Aorta (tissue), 5 donors: ENCODE measurements at regions not wholly inside any gene's neighbourhood (a gene's known extent, or its start where the extent isn't known, plus 50 kb on each side); places are given as distances from the start of the nearest gene placed in this dataset.

Source experiments
- ATAC-seq: fragments of 200-7000 bp; cut with Tn5 transposase; one replicate; pipeline ENCODE4 v1.9.1; 2022; ENCODE audit warnings: moderate library complexity; ENCODE audit not compliant: low FRiP score
- DNase-seq, 2 donors: peaks; one replicate each; pipeline ENCODE4 v3.0.0-alpha.2; 2020
- H3K27ac ChIP-seq, 2 donors: one replicate each; pipeline ENCODE4 v1.5.1; 2013; ENCODE audit warnings: low read length in 2 of 2, mild to moderate bottlenecking in 2 of 2, moderate library complexity in 2 of 2, control low read depth in 1 of 2, inconsistent platforms in 1 of 2, low read depth in 1 of 2
- H3K27me3 ChIP-seq, 2 donors: one replicate each; pipeline ENCODE4 v1.6.1; 2013; ENCODE audit warnings: control low read depth in 1 of 2, low read length in 1 of 2, mild to moderate bottlenecking in 1 of 2, moderate library complexity in 1 of 2; ENCODE audit not compliant: insufficient read depth in 2 of 2, control insufficient read depth in 1 of 2
- H3K36me3 ChIP-seq, 2 donors: one replicate each; pipeline ENCODE4 v1.6.1; 2013; ENCODE audit warnings: control low read depth in 1 of 2, low read length in 1 of 2, mild to moderate bottlenecking in 1 of 2; ENCODE audit not compliant: insufficient read depth in 2 of 2, control insufficient read depth in 1 of 2
- H3K4me1 ChIP-seq, 2 donors: one replicate each; pipeline ENCODE4 v1.6.1; 2013; ENCODE audit warnings: low read length in 2 of 2, control low read depth in 1 of 2, mild to moderate bottlenecking in 1 of 2, moderate library complexity in 1 of 2; ENCODE audit not compliant: insufficient read depth in 2 of 2, control insufficient read depth in 1 of 2
- H3K4me3 ChIP-seq, 2 donors: one replicate each; pipeline ENCODE4 v1.5.1; 2013; ENCODE audit warnings: low read length in 2 of 2, control low read depth in 1 of 2, mild to moderate bottlenecking in 1 of 2
- H3K9me3 ChIP-seq: one replicate; pipeline ENCODE4 v1.6.1; 2013; ENCODE audit warnings: mild to moderate bottlenecking, low read length; ENCODE audit not compliant: control insufficient read depth
- WGBS, 2 donors: extraction: QIAGEN DNeasy Blood & Tissue Kit; methylation state at CpG; one replicate each; pipeline ENCODE4 v1.1.7; 2013; 5-methylcytosine and 5-hydroxymethylcytosine counted together
- intact Hi-C, 2 donors: fragments of 100-400 bp; cut with DNase I; formaldehyde crosslinking; loops; one replicate each; pipeline versions ENCODE4 v1.14.2 to v1.15.0; 2022
- donor health status: healthy with polysubstance abuse.
- donor health status: Bipolar disorder and iron deficiency.
- donor health status: DM: no; HTN: no; CAD: no.
- donor health status: DM: no; HTN: no; CAD: no.
- donor health status: DM: yes; HTN: yes; CAD: no.

DNA sequence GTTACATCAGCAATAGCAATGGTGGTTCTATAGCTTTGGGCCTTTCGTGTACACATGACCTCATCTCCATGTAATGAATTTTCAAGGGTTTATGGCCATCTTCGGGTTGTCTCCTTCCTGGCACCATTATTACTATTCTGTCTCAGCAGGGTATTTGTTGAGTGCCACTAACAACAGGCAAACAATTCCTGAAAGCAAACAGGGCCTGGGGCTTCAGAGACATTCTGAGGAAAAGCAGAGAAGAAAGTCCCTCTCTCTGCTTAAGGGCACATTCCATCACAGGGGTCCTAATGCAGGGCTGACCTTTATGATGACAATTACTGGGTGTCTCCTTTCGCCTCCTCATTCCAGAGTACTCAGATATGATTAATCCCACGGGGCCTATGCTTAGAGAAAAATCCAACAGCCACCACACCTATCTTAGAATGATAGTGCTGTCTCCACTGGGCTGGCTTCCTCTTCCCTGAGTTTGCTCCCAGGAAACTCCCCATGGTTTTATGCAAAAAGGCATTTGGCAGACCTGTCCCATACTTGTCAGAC, 540.2 kb upstream of the ZNF462 start:
- intact Hi-C loops: no loop called here
- WGBS, 2 donors: 53 to 60% methylated on average over 4 of the region's 4 CpGs
- no peaks in the 10 kb centered on the region for H3K9me3 ChIP-seq
- DNase-seq: no peak
- H3K27me3 ChIP-seq: no peaks in the 10 kb centered on the region
- ATAC-seq: no peak
- no peak overlapping the region for H3K27ac ChIP-seq
- no peaks in the 10 kb centered on the region for H3K36me3 ChIP-seq
- no peaks in the 10 kb centered on the region for H3K4me1 ChIP-seq
- H3K4me3 ChIP-seq: no peak overlapping the region

DNA sequence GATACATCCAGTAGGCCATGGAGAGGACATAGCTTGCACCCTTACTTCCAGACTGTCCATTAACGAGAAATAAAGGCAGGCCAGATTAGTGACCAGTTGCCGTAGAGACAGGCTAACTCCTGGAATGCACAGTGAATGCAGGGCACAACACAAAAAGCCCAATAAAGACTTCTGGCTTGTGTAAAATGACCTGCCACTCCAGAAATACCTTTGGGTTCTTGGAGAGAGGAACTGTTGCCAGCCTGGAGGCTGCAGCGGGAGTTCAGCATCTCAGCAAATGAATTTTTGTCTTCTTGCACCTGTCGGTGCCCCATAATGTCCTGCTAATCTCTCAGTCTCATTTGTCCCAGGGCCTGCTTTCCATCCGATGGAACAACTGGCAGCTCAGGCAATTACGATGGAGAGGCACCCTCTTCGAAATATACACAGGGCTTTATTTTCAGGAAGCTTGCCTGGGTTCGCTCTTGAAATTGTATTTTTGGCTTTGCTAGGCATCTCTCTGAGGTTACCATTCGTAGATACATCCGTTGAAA, 538.8 kb upstream of the ZNF462 start:
- intact Hi-C loops: no loop called here
- Histone ChIP-seq H3K27me3 (no peaks in the 10 kb centered on the region), H3K27ac (no peak overlapping the region), H3K4me3 (no peak overlapping the region), H3K9me3 (no peaks in the 10 kb centered on the region), H3K36me3 (no peaks in the 10 kb centered on the region), H3K4me1 (no peaks in the 10 kb centered on the region)
- WGBS, 2 donors: 50 to 53% methylated on average over 10 of the region's 10 CpGs
- ATAC-seq (no peak), DNase-seq (no peak)

DNA sequence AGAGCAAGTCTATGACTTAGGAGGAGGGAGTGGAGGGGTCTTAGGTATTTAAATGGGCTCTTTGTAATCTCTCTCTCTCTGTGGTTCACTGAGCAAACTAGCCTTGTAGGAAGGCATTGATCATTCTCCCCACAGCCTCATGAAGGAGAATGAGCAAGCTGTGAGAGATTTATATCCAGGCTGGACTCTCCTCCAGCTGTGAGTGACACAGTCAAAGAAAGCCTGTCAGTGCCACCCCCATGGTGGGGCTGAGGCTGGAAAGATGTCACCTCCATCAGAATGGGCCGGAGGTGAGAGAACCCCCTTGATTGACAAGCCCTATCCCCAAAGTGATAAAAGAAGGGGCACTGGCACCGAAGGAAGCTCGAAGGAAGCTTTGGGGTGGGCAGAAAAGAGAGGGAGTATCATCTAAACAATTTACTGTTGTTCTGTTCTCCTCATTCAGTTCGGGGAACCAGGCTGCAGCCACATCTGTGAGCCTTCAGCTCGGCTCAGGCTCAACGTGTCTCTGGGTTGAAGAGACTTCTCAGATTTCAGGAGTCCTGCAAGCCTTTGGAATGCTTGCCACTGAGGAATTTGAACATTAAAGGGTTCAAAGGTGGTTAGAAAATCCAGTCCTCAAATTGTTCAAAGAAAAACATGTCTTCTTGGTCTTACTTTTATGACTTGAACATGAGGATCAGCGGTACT, 538.2 kb upstream of the ZNF462 start:
- no peak overlapping the region for H3K27ac ChIP-seq
- H3K4me3 ChIP-seq: no peak overlapping the region
- ATAC-seq: no peak

DNA sequence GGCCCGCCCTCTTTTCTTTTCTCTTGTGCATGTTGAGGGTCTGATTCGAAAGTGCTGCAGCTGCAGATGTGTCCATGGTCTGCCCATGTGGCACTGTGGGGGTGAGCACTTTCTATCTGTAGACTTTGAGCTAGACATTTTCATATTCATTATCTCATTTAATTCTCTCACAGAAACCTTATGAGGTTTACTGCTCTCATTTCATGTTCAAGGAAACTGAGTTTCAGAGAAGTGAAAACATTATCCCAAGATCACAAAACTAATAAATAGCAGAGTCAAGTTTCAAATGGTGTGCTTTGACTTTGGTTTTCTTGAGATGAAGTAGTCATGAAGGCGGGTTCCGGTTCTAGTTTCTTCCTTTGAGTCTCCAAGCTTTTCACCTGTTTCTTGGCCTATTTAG, 536.5 kb upstream of the ZNF462 start:
- H3K4me1 ChIP-seq: no peaks in the 10 kb centered on the region
- no peak overlapping the region for H3K4me3 ChIP-seq
- WGBS, 2 donors: 80 to 91% methylated on average over 4 of the region's 4 CpGs
- intact Hi-C loops: no loop called here
- H3K36me3 ChIP-seq: no peaks in the 10 kb centered on the region
- H3K9me3 ChIP-seq: no peaks in the 10 kb centered on the region
- no peak overlapping the region for H3K27ac ChIP-seq
- DNase-seq (no peak), ATAC-seq (no peak)
- no peaks in the 10 kb centered on the region for H3K27me3 ChIP-seq

More for the DNA sequence above, 538.2 kb upstream of the ZNF462 start:
- 6 to 18% methylated on average over 7 of the region's 7 CpGs for WGBS, 2 donors
- H3K27me3 ChIP-seq: no peaks in the 10 kb centered on the region
- DNase-seq: no peak
- H3K4me1 ChIP-seq: no peaks in the 10 kb centered on the region
- no peaks in the 10 kb centered on the region for H3K9me3 ChIP-seq
- intact Hi-C loops: no loop called here
- no peaks in the 10 kb centered on the region for H3K36me3 ChIP-seq

DNA sequence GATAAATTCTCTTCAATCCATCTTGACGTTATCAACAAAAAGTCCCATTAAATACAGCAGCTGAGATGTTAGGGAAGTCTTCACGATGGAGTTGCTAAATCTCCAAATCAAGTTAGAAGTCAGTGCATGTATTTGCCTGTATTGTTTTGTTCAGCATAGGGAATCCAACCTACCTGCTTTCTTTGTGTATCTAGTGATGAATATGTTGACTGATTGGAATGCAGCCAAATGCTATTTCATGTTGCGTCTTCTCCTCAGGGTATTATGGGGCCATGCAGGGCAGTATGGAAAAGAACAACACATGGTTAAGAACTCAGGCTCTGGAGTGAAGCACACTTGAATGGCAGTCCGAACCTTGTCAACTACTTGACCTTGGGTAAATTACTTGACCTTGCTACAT, 529.5 kb upstream of the ZNF462 start:
- no peak for ATAC-seq
- DNase-seq: no peak
- intact Hi-C loops: no loop called here
- no peaks in the 10 kb centered on the region for H3K4me1 ChIP-seq
- H3K27me3 ChIP-seq: no peaks in the 10 kb centered on the region
- H3K36me3 ChIP-seq: no peaks in the 10 kb centered on the region
- no peak overlapping the region for H3K4me3 ChIP-seq
- H3K9me3 ChIP-seq: no peaks in the 10 kb centered on the region
- no peak overlapping the region for H3K27ac ChIP-seq
- WGBS, 2 donors: 52 to 66% methylated on average over 4 of the region's 4 CpGs

DNA sequence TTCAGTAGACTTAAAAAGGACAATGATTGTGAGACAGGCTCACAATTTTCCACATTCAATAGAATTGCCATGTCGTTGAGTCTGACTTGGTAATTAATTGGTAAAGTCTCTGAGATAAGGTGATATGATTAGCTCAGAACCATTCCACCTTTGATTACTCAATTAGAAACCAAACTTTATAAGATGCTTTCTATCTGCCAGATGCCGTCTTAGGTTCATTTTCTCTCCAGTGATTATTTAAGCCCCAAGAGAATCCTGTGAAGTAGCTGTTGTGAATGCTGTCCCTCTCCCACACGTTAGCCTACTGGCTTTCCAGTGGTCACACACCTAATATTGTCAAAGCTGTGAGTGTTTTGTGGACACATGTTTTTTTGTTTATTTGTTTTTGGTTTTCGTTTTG, 528.9 kb upstream of the ZNF462 start:
- Histone ChIP-seq H3K36me3 (no peaks in the 10 kb centered on the region), H3K9me3 (no peaks in the 10 kb centered on the region), H3K27ac (no peak overlapping the region), H3K4me3 (no peak overlapping the region), H3K27me3 (no peaks in the 10 kb centered on the region), H3K4me1 (no peaks in the 10 kb centered on the region)
- 53 to 56% methylated on average over 4 of the region's 4 CpGs for WGBS, 2 donors
- ATAC-seq (no peak), DNase-seq (no peak)
- intact Hi-C loops: no loop called here

DNA sequence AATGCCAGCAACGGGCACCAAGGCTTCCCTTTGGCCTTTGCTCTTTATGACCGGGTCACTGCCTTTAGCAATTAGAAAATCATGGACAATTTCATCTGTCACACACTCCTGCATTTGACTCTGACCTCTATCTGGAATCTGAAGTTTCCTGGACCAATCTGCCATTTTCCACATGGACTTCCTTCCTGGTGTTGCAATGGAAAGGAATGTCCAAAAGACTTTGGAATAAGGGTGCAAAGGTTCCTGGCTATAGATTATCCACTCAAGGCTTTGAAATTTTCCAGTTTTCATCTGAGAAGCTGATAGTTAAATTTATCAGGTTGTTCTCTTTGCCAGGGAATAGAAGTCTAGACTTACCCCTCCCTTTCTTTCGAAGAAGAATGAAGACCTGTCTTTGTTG, 523.1 kb upstream of the ZNF462 start:
- Histone ChIP-seq H3K36me3 (no peaks in the 10 kb centered on the region), H3K4me1 (no peaks in the 10 kb centered on the region), H3K4me3 (no peak overlapping the region), H3K27me3 (peaks cover 0 to 1% of the 10 kb centered on the region in 2 donors), H3K27ac (no peak overlapping the region), H3K9me3 (no peaks in the 10 kb centered on the region)
- 28 to 30% methylated on average over 3 of the region's 3 CpGs for WGBS, 2 donors
- ATAC-seq (no peak), DNase-seq (no peak)
- intact Hi-C loops: no loop called here

DNA sequence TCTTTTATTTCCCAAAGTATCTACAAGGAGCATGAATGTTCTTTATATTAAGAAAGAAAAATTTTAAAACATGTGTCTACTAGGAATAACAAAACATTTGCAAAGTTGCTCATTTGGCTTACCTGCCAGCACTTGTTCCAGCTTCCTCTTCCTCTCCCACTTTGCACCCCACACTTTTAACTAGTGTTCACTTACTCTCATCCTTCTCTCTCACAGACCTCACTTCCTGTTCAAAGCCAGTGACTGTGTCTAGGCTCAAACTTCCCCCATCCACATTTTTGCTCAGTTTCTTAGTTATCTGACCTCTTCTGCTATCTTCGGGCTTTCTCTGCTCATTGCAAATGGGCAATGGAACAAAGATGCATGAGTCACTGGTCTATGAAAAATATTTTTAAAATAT, 512.2 kb upstream of the ZNF462 start:
- Histone ChIP-seq H3K27ac (no peak overlapping the region), H3K4me3 (no peak overlapping the region), H3K4me1 (no peaks in the 10 kb centered on the region), H3K27me3 (peaks cover 0 to 2% of the 10 kb centered on the region in 2 donors), H3K36me3 (no peaks in the 10 kb centered on the region), H3K9me3 (no peaks in the 10 kb centered on the region)
- intact Hi-C loops: no loop called here
- DNase-seq (no peak), ATAC-seq (no peak)
- 51 to 56% methylated on average over 1 of the region's 1 CpG for WGBS, 2 donors

DNA sequence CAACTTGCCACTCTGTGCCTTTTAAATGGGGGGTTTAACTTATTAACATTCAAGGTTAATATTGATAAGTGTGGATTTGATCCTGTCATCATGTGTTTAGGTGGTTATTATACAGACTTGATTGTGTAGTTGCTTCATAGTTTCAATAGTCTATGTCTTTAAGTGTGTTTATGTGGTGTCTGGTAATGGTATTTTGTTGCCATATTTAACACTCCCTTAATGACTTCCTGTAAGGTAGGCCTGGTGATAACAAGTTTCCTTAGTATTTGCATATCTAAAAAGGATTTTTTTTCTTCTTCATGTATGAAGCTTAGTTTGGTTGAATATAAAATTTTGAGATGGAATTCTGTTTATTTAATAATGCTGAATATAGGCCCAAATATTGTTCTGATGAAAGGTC, 506.0 kb upstream of the ZNF462 start:
- ATAC-seq: no peak
- DNase-seq: no peak
- Histone ChIP-seq H3K27ac (no peak overlapping the region), H3K36me3 (no peaks in the 10 kb centered on the region), H3K9me3 (no peaks in the 10 kb centered on the region), H3K4me1 (no peaks in the 10 kb centered on the region), H3K4me3 (no peak overlapping the region), H3K27me3 (no peaks in the 10 kb centered on the region)
- intact Hi-C loops: no loop called here
